ENCODE measurements at regions not wholly inside any gene's neighbourhood (a gene's known extent, or its start where the extent isn't known, plus 50 kb on each side); places are given as distances from the start of the nearest gene placed in this dataset.

GRCh38 chr16:61042737-61043136 lies 993.5 kb downstream of the CDH8 start:
- no peak overlapping the region for H3K4me2 ChIP-seq (ENCODE audit: low read length)
- H3K36me3 ChIP-seq (ENCODE audit: control insufficient read depth, low read length): no peaks in the 10 kb centered on the region
- no peak overlapping the region for H3K27ac ChIP-seq (ENCODE audit: low read depth, low read length)
- H3F3A ChIP-seq (ENCODE audit: control insufficient read depth, insufficient read depth): no peaks in the 10 kb centered on the region
- no peak for TF ChIP-seq EZH2phosphoT487 (IDR thresholded peaks at IDR 0.05; ENCODE audit: borderline replicate concordance, low read length)
- no peak for TF ChIP-seq CTCF (IDR thresholded peaks at IDR 0.05; ENCODE audit: low read depth, low read length, poor library complexity, severe bottlenecking)
- H4K20me1 ChIP-seq (ENCODE audit: control insufficient read depth, insufficient read depth, low read depth, low read length): no peaks in the 10 kb centered on the region
- H3K9me3 ChIP-seq (ENCODE audit: control insufficient read depth, insufficient read depth, low read length): no peaks in the 10 kb centered on the region
- H3K4me3 ChIP-seq (ENCODE audit: low read length): no peak overlapping the region
- no peaks in the 10 kb centered on the region for H3K4me1 ChIP-seq (ENCODE audit: control insufficient read depth, low read length)
- no peaks in the 10 kb centered on the region for H3K27me3 ChIP-seq (ENCODE audit: control insufficient read depth, low read length)
- no peaks in the 10 kb centered on the region for H3K79me2 ChIP-seq (ENCODE audit: control insufficient read depth, low read length)
- H3K9me2 ChIP-seq (replicated peaks; ENCODE audit: control insufficient read depth, low read length): no peaks in the 10 kb centered on the region

- H3K36me3 ChIP-seq (ENCODE audit: control insufficient read depth, low read length): no peaks in the 10 kb centered on the region
- peaks cover 7% of the 10 kb centered on the region; the same call in 1 of the 2 replicates for H3K9me3 ChIP-seq (ENCODE audit: control insufficient read depth, insufficient read depth, low read length)
- no peaks in the 10 kb centered on the region for H3K27me3 ChIP-seq (ENCODE audit: control insufficient read depth, low read length)
- H3K4me3 ChIP-seq (ENCODE audit: low read length): no peak overlapping the region
- no peaks in the 10 kb centered on the region for H3K4me1 ChIP-seq (ENCODE audit: control insufficient read depth, low read length)
- no peaks in the 10 kb centered on the region for H3K79me2 ChIP-seq (ENCODE audit: control insufficient read depth, low read length)
- no peak overlapping the region for H3K27ac ChIP-seq (ENCODE audit: low read depth, low read length)
- H3K9me2 ChIP-seq (replicated peaks; ENCODE audit: control insufficient read depth, low read length): no peaks in the 10 kb centered on the region
- no peaks in the 10 kb centered on the region for H4K20me1 ChIP-seq (ENCODE audit: control insufficient read depth, insufficient read depth, low read depth, low read length)
- no peaks in the 10 kb centered on the region for H3F3A ChIP-seq (ENCODE audit: control insufficient read depth, insufficient read depth)
- H3K4me2 ChIP-seq (ENCODE audit: low read length): no peak overlapping the region
- no peak for TF ChIP-seq CTCF (IDR thresholded peaks at IDR 0.05; ENCODE audit: low read depth, low read length, poor library complexity, severe bottlenecking)
- TF ChIP-seq EZH2phosphoT487 (IDR thresholded peaks at IDR 0.05; ENCODE audit: borderline replicate concordance, low read length): no peak
Measured at GRCh38 chr16:61030616-61031015, 1005.6 kb downstream of the CDH8 start.

- no peak for TF ChIP-seq EZH2phosphoT487 (IDR thresholded peaks at IDR 0.05; ENCODE audit: borderline replicate concordance, low read length)
- no peak for TF ChIP-seq CTCF (IDR thresholded peaks at IDR 0.05; ENCODE audit: low read depth, low read length, poor library complexity, severe bottlenecking)
- Histone ChIP-seq H3K27ac (ENCODE audit: low read depth, low read length) (no peak overlapping the region), H3K4me3 (ENCODE audit: low read length) (no peak overlapping the region), H4K20me1 (ENCODE audit: control insufficient read depth, insufficient read depth, low read depth, low read length) (no peaks in the 10 kb centered on the region), H3F3A (ENCODE audit: control insufficient read depth, insufficient read depth) (no peaks in the 10 kb centered on the region), H3K9me2 (replicated peaks; ENCODE audit: control insufficient read depth, low read length) (no peaks in the 10 kb centered on the region), H3K36me3 (ENCODE audit: control insufficient read depth, low read length) (no peaks in the 10 kb centered on the region), H3K4me1 (ENCODE audit: control insufficient read depth, low read length) (no peaks in the 10 kb centered on the region), H3K79me2 (ENCODE audit: control insufficient read depth, low read length) (no peaks in the 10 kb centered on the region), H3K27me3 (ENCODE audit: control insufficient read depth, low read length) (no peaks in the 10 kb centered on the region), H3K4me2 (ENCODE audit: low read length) (no peak overlapping the region), H3K9me3 (ENCODE audit: control insufficient read depth, insufficient read depth, low read length) (no peaks in the 10 kb centered on the region)
Measured at GRCh38 chr16:61024180-61024900, 1011.9 kb downstream of the CDH8 start.

Data from DOHH2 (cell line).